ENCODE measurements at regions not wholly inside any gene's neighbourhood (a gene's known extent, or its start where the extent isn't known, plus 50 kb on each side); places are given as distances from the start of the nearest gene placed in this dataset.

GRCh38 chr13:21980049-21980448 lies 309.2 kb downstream of the FGF9 start:
- H3K27ac ChIP-seq = no peak overlapping the region
- no peak for DNase-seq
- TF ChIP-seq CTCF (IDR thresholded peaks at IDR 0.05) (no peak), POLR2A (IDR thresholded peaks at IDR 0.05) (no peak)

GRCh38 chr13:21984156-21984555 lies 313.3 kb downstream of the FGF9 start:
- H3K9me3 ChIP-seq = no peaks in the 10 kb centered on the region
- no peaks in the 10 kb centered on the region for H3K27me3 ChIP-seq
- TF ChIP-seq CTCF (IDR thresholded peaks at IDR 0.05) (no peak), POLR2A (IDR thresholded peaks at IDR 0.05) (no peak)
- H3K4me1 ChIP-seq = no peaks in the 10 kb centered on the region
- H3K36me3 ChIP-seq = no peaks in the 10 kb centered on the region
- no peak for DNase-seq
- no peak overlapping the region for H3K27ac ChIP-seq
- no peak overlapping the region for H3K4me3 ChIP-seq

More at GRCh38 chr13:21980049-21980448, 309.2 kb downstream of the FGF9 start:
- Histone ChIP-seq H3K4me1 (no peaks in the 10 kb centered on the region), H3K9me3 (no peaks in the 10 kb centered on the region), H3K4me3 (no peak overlapping the region), H3K36me3 (no peaks in the 10 kb centered on the region), H3K27me3 (no peaks in the 10 kb centered on the region)

- TF ChIP-seq CTCF (IDR thresholded peaks at IDR 0.05) = no peak
- TF ChIP-seq POLR2A (IDR thresholded peaks at IDR 0.05) = no peak
- peak overlapping the region in 2 of 4 donors; percentile 21 to 68 for H3K27ac ChIP-seq
- peak in 1 of 3 donors; percentile 67 for DNase-seq
- H3K27me3 ChIP-seq = no peaks in the 10 kb centered on the region
- no peaks in the 10 kb centered on the region for H3K4me1 ChIP-seq
- H3K4me3 ChIP-seq = no peak overlapping the region
- no peaks in the 10 kb centered on the region for H3K9me3 ChIP-seq
- H3K36me3 ChIP-seq = no peaks in the 10 kb centered on the region
These were observed 315.7 kb downstream of the FGF9 start for GRCh38 chr13:21986602-21987001.

GRCh38 chr13:21987793-21988192 lies 316.9 kb downstream of the FGF9 start:
- H3K4me3 ChIP-seq = no peak overlapping the region

GRCh38 chr13:21988624-21989023 lies 317.8 kb downstream of the FGF9 start:
- TF ChIP-seq POLR2A (IDR thresholded peaks at IDR 0.05) = no peak
- TF ChIP-seq CTCF (IDR thresholded peaks at IDR 0.05) = no peak
- Histone ChIP-seq H3K4me3 (no peak overlapping the region), H3K9me3 (no peaks in the 10 kb centered on the region), H3K27me3 (no peaks in the 10 kb centered on the region), H3K27ac (no peak overlapping the region), H3K36me3 (no peaks in the 10 kb centered on the region), H3K4me1 (no peaks in the 10 kb centered on the region)
- DNase-seq = no peak

More at GRCh38 chr13:21987793-21988192, 316.9 kb downstream of the FGF9 start:
- Histone ChIP-seq H3K27me3 (no peaks in the 10 kb centered on the region), H3K27ac (no peak overlapping the region), H3K9me3 (no peaks in the 10 kb centered on the region), H3K4me1 (no peaks in the 10 kb centered on the region), H3K36me3 (no peaks in the 10 kb centered on the region)
- TF ChIP-seq POLR2A (IDR thresholded peaks at IDR 0.05) (no peak), CTCF (IDR thresholded peaks at IDR 0.05) (no peak)
- DNase-seq = no peak

- Histone ChIP-seq H3K36me3 (no peaks in the 10 kb centered on the region), H3K27me3 (no peaks in the 10 kb centered on the region), H3K9me3 (no peaks in the 10 kb centered on the region), H3K27ac (no peak overlapping the region), H3K4me1 (peaks cover 0 to 5% (median 0%) of the 10 kb centered on the region in 4 donors), H3K4me3 (no peak overlapping the region)
- TF ChIP-seq POLR2A (IDR thresholded peaks at IDR 0.05) (no peak), CTCF (IDR thresholded peaks at IDR 0.05) (no peak)
- no peak for DNase-seq
These were observed 325.2 kb downstream of the FGF9 start for GRCh38 chr13:21996049-21996448.
